ENCODE measurements at regions not wholly inside any gene's neighbourhood (a gene's known extent, or its start where the extent isn't known, plus 50 kb on each side); places are given as distances from the start of the nearest gene placed in this dataset.
"Not testable (repeated sequence)": the region's sequence is repeated elsewhere in the genome, so short reads cannot be mapped to it uniquely, and the experiment has no call there.

- no peak for DNase-seq
- Mint-ChIP-seq H3K36me3 (no peaks in the 10 kb centered on the region), H3K9me3 (no peaks in the 10 kb centered on the region), H3K27ac (no peak overlapping the region), H3K4me3 (no peak overlapping the region), H3K4me1 (no peaks in the 10 kb centered on the region), H3K27me3 (ENCODE audit: low read depth in 3 of 3) (peaks cover 0 to 3% (median 1%) of the 10 kb centered on the region in 3 donors)
These were observed 562.6 kb downstream of the PTPRU start for GRCh38 chr1:29798699-29799566.

- not testable (repeated sequence) for H3K27me3 Mint-ChIP-seq (ENCODE audit: low read depth in 3 of 3); DNase-seq; H3K4me3 Mint-ChIP-seq; H3K27ac Mint-ChIP-seq; H3K4me1 Mint-ChIP-seq; H3K36me3 Mint-ChIP-seq; H3K9me3 Mint-ChIP-seq
These were observed 560.8 kb downstream of the PTPRU start for GRCh38 chr1:29797125-29797524.

GRCh38 chr1:29795965-29796364, 559.6 kb downstream of the PTPRU start:
- not testable (repeated sequence) for H3K4me3 Mint-ChIP-seq; H3K27ac Mint-ChIP-seq; DNase-seq; H3K9me3 Mint-ChIP-seq; H3K4me1 Mint-ChIP-seq; H3K36me3 Mint-ChIP-seq; H3K27me3 Mint-ChIP-seq (ENCODE audit: low read depth in 3 of 3)

- H3K27ac Mint-ChIP-seq: no peak overlapping the region
- no peak overlapping the region for H3K4me3 Mint-ChIP-seq
- no peak for DNase-seq
- peaks cover 0 to 5% (median 0%) of the 10 kb centered on the region in 3 donors for H3K27me3 Mint-ChIP-seq (ENCODE audit: low read depth in 3 of 3)
- no peaks in the 10 kb centered on the region for H3K9me3 Mint-ChIP-seq
- no peaks in the 10 kb centered on the region for H3K36me3 Mint-ChIP-seq
- H3K4me1 Mint-ChIP-seq: no peaks in the 10 kb centered on the region
These were observed 557.5 kb downstream of the PTPRU start for GRCh38 chr1:29793653-29794348.

GRCh38 chr1:29793101-29793546, 556.8 kb downstream of the PTPRU start:
- peaks cover 0 to 5% (median 0%) of the 10 kb centered on the region in 3 donors for H3K27me3 Mint-ChIP-seq (ENCODE audit: low read depth in 3 of 3)
- no peaks in the 10 kb centered on the region for H3K9me3 Mint-ChIP-seq
- peak; percentile 23 to 47 (median 31) for DNase-seq
- H3K4me3 Mint-ChIP-seq: no peak overlapping the region
- no peaks in the 10 kb centered on the region for H3K36me3 Mint-ChIP-seq
- H3K4me1 Mint-ChIP-seq: no peaks in the 10 kb centered on the region
- H3K27ac Mint-ChIP-seq: no peak overlapping the region

- Mint-ChIP-seq H3K9me3 (no peaks in the 10 kb centered on the region), H3K27me3 (ENCODE audit: low read depth in 3 of 3) (peaks cover 0 to 5% (median 2%) of the 10 kb centered on the region in 3 donors), H3K4me3 (no peak overlapping the region), H3K36me3 (no peaks in the 10 kb centered on the region), H3K4me1 (no peaks in the 10 kb centered on the region), H3K27ac (no peak overlapping the region)
- no peak for DNase-seq
These were observed 553.6 kb downstream of the PTPRU start for GRCh38 chr1:29789910-29790247.

- Mint-ChIP-seq H3K4me3 (no peak overlapping the region), H3K4me1 (no peaks in the 10 kb centered on the region), H3K27me3 (ENCODE audit: low read depth in 3 of 3) (peaks cover 0 to 5% (median 2%) of the 10 kb centered on the region in 3 donors), H3K27ac (no peak overlapping the region), H3K36me3 (no peaks in the 10 kb centered on the region), H3K9me3 (no peaks in the 10 kb centered on the region)
- no peak for DNase-seq
These were observed 553.0 kb downstream of the PTPRU start for GRCh38 chr1:29789221-29789909.

- no peak for DNase-seq
- H3K9me3 Mint-ChIP-seq: no peaks in the 10 kb centered on the region
- no peaks in the 10 kb centered on the region for H3K4me1 Mint-ChIP-seq
- H3K27ac Mint-ChIP-seq: no peak overlapping the region
- no peak overlapping the region for H3K4me3 Mint-ChIP-seq
- peaks cover 0 to 4% (median 0%) of the 10 kb centered on the region in 3 donors for H3K27me3 Mint-ChIP-seq (ENCODE audit: low read depth in 3 of 3)
- no peaks in the 10 kb centered on the region for H3K36me3 Mint-ChIP-seq
These were observed 550.7 kb downstream of the PTPRU start for GRCh38 chr1:29786791-29787732.

GRCh38 chr1:29786195-29786594, 549.9 kb downstream of the PTPRU start:
- Mint-ChIP-seq H3K27ac (no peak overlapping the region), H3K27me3 (ENCODE audit: low read depth in 3 of 3) (peaks cover 0 to 4% (median 0%) of the 10 kb centered on the region in 3 donors), H3K36me3 (no peaks in the 10 kb centered on the region), H3K4me3 (no peak overlapping the region), H3K4me1 (no peaks in the 10 kb centered on the region), H3K9me3 (no peaks in the 10 kb centered on the region)
- DNase-seq: no peak

GRCh38 chr1:29785554-29785953, 549.2 kb downstream of the PTPRU start:
- Mint-ChIP-seq H3K27me3 (ENCODE audit: low read depth in 3 of 3) (peaks cover 0 to 9% (median 0%) of the 10 kb centered on the region in 3 donors), H3K9me3 (no peaks in the 10 kb centered on the region), H3K4me1 (no peaks in the 10 kb centered on the region), H3K36me3 (no peaks in the 10 kb centered on the region), H3K27ac (no peak overlapping the region), H3K4me3 (no peak overlapping the region)
- DNase-seq: no peak

- Mint-ChIP-seq H3K9me3 (no peaks in the 10 kb centered on the region), H3K27me3 (ENCODE audit: low read depth in 3 of 3) (peaks cover under 1 to 9% (median 1%) of the 10 kb centered on the region in 3 donors), H3K36me3 (no peaks in the 10 kb centered on the region), H3K27ac (no peak overlapping the region), H3K4me3 (no peak overlapping the region), H3K4me1 (no peaks in the 10 kb centered on the region)
- no peak for DNase-seq
These were observed 548.8 kb downstream of the PTPRU start for GRCh38 chr1:29785137-29785527.

- no peaks in the 10 kb centered on the region for H3K36me3 Mint-ChIP-seq
- H3K4me3 Mint-ChIP-seq: no peak overlapping the region
- H3K9me3 Mint-ChIP-seq: no peaks in the 10 kb centered on the region
- no peaks in the 10 kb centered on the region for H3K4me1 Mint-ChIP-seq
- H3K27me3 Mint-ChIP-seq (ENCODE audit: low read depth in 3 of 3): peaks cover 2 to 9% (median 2%) of the 10 kb centered on the region in 3 donors
- no peak overlapping the region for H3K27ac Mint-ChIP-seq
- no peak for DNase-seq
These were observed 548.2 kb downstream of the PTPRU start for GRCh38 chr1:29784276-29785136.

Measured in immature natural killer cell (primary cell).